ENCODE measurements at regions not wholly inside any gene's neighbourhood (a gene's known extent, or its start where the extent isn't known, plus 50 kb on each side); places are given as distances from the start of the nearest gene placed in this dataset.

DNA sequence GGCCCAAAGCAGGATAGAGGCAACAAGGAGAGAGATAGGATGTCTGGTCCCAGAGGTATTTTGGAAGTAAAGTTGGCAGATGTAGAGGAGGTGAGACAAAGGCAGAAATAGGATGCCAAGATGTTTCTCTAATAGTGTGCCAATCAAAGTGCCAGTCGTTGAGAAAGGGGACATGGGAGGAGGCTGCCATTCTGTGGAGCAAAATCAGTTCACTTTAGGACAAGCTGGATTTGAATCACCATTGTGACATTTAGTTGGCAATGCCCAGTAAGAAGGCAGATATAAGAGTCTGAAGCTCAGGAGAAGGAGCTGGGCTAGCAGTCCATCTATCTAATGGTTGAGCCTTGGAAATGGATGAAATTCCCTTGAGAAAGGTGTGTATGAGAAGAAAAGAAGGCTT is 53.8 kb downstream of the ADRB2 start:
- Histone ChIP-seq H3K9me3 (no peaks in the 10 kb centered on the region), H3K4me2 (no peak overlapping the region), H3K4me1 (no peaks in the 10 kb centered on the region), H3K27ac (no peak overlapping the region), H3K4me3 (no peak overlapping the region)
- ATAC-seq (no peak), DNase-seq (ENCODE audit: low read depth in 1 of 2, low spot score in 1 of 2) (no peak), FAIRE-seq (no peak)
- WGBS (ENCODE audit: missing lambda C conversion rate) = 19% methylated on average over 1 of the region's 1 CpG
- ChIA-PET CTCF (no interaction called here), POLR2A (no interaction called here)
- TF ChIP-seq EHF (CRISPR knock-in tag; IDR thresholded peaks at IDR 0.05) (no peak), POLR2AphosphoS2 (conservative IDR thresholded peaks at IDR 0.05; ENCODE audit: low read length) (no peak), FOXS1 (CRISPR knock-in tag; IDR thresholded peaks at IDR 0.05) (no peak), HDAC2 (IDR thresholded peaks at IDR 0.05) (no peak)
- TF ChIP-seq, protein P1, sequence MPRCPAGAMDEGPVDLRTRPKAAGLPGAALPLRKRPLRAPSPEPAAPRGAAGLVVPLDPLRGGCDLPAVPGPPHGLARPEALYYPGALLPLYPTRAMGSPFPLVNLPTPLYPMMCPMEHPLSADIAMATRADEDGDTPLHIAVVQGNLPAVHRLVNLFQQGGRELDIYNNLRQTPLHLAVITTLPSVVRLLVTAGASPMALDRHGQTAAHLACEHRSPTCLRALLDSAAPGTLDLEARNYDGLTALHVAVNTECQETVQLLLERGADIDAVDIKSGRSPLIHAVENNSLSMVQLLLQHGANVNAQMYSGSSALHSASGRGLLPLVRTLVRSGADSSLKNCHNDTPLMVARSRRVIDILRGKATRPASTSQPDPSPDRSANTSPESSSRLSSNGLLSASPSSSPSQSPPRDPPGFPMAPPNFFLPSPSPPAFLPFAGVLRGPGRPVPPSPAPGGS (IDR thresholded peaks at IDR 0.05) = no peak

DNA sequence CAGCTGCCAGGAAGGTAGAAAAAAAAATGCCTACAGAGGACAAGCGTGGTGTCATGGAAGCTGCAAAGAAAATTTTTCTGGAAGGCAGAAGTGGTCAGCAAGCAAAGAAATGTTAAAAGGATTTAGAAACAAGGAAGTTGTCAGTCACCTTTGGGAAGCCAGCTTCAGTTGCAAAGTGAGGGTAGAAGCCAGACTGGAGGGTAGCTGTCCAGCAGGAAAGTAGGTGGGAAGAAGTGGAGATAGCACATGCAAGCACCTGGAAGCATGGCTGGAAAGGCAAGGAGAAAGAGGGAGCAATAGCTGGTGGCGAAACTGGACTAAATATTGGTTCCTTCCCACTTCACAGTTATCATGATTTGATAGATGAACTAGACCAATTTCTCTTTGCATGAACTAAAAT is 54.3 kb downstream of the ADRB2 start:
- Histone ChIP-seq H3K4me3 (no peak overlapping the region), H3K27ac (no peak overlapping the region), H3K9me3 (no peaks in the 10 kb centered on the region), H3K4me2 (no peak overlapping the region), H3K4me1 (no peaks in the 10 kb centered on the region)
- ChIA-PET CTCF (interaction anchor here (1.1 kb wide), 1 partner anchor 147 kb away, joined by 3 read pairs; no protein-coding TSS in a partner anchor), POLR2A (no interaction called here)
- no peak for TF ChIP-seq HOXA7 (CRISPR knock-in tag; IDR thresholded peaks at IDR 0.05)
- TF ChIP-seq JUN (IDR thresholded peaks at IDR 0.05) = no peak
- TF ChIP-seq POLR2AphosphoS2 (conservative IDR thresholded peaks at IDR 0.05; ENCODE audit: low read length) = no peak
- TF ChIP-seq MYC (IDR thresholded peaks at IDR 0.05; ENCODE audit: borderline replicate concordance, low read length) = no peak
- TF ChIP-seq, protein P2, sequence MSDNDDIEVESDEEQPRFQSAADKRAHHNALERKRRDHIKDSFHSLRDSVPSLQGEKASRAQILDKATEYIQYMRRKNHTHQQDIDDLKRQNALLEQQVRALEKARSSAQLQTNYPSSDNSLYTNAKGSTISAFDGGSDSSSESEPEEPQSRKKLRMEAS (IDR thresholded peaks at IDR 0.05) = no peak
- TF ChIP-seq, protein P3, sequence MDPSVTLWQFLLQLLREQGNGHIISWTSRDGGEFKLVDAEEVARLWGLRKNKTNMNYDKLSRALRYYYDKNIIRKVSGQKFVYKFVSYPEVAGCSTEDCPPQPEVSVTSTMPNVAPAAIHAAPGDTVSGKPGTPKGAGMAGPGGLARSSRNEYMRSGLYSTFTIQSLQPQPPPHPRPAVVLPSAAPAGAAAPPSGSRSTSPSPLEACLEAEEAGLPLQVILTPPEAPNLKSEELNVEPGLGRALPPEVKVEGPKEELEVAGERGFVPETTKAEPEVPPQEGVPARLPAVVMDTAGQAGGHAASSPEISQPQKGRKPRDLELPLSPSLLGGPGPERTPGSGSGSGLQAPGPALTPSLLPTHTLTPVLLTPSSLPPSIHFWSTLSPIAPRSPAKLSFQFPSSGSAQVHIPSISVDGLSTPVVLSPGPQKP (IDR thresholded peaks at IDR 0.05; ENCODE audit: low read depth, low read length) = no peak
- no peak for TF ChIP-seq FOSL2 (IDR thresholded peaks at IDR 0.05)
- no peak for TF ChIP-seq FOSL2 (CRISPR knock-in tag; IDR thresholded peaks at IDR 0.05)
- TF ChIP-seq ZFP36 (IDR thresholded peaks at IDR 0.05; ENCODE audit: borderline replicate concordance, partially characterized antibody) = no peak
- WGBS (ENCODE audit: missing lambda C conversion rate) = 34% methylated on average over 2 of the region's 2 CpGs
- FAIRE-seq = no peak
- no peak for DNase-seq (ENCODE audit: low read depth in 1 of 2, low spot score in 1 of 2)
- ATAC-seq = no peak

DNA sequence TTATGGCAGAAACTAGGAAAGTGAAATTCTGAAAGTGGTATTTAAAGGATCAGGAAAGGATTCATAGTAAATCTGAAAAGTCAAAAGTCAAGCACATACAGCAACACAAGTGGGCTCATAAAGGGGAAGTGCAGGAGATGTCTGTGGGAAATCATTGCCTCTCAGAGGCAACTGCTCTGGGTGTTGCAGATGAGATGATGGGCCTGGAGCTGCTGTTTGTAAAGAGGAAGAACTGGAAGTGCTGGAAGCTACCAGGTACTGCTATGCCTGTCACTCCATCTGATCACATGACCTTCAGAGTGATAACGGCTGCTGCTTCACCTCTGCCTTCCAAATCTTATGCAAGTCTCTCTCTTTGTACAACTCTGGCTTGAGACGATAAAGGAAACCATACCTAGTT is 55.9 kb downstream of the ADRB2 start:
- CTCF ChIA-PET = no interaction called here
- 57% methylated on average over 2 of the region's 2 CpGs for WGBS (ENCODE audit: missing lambda C conversion rate)
- no peak overlapping the region for H3K4me3 ChIP-seq
- DNase-seq (ENCODE audit: low read depth in 1 of 2, low spot score in 1 of 2) (no peak), FAIRE-seq (no peak), ATAC-seq (no peak)
- H3K4me1 ChIP-seq = no peaks in the 10 kb centered on the region
- no peak overlapping the region for H3K27ac ChIP-seq
- no peak overlapping the region for H3K4me2 ChIP-seq
- TF ChIP-seq KDM5A (IDR thresholded peaks at IDR 0.05) (no peak), FOSL2 (IDR thresholded peaks at IDR 0.05) (no peak), FOSL2 (CRISPR knock-in tag; IDR thresholded peaks at IDR 0.05) (no peak), CEBPB (IDR thresholded peaks at IDR 0.05) (no peak), HOXB5 (CRISPR knock-in tag; IDR thresholded peaks at IDR 0.05) (no peak), HDAC2 (IDR thresholded peaks at IDR 0.05) (no peak), CBX2 (IDR thresholded peaks at IDR 0.05; ENCODE audit: borderline replicate concordance, low read depth) (no peak), RFX5 (IDR thresholded peaks at IDR 0.05) (no peak), NFE2L2 (conservative IDR thresholded peaks at IDR 0.05; ENCODE audit: low read length) (no peak), TP53 (CRISPR knock-in tag; IDR thresholded peaks at IDR 0.05) (no peak), FOXS1 (CRISPR knock-in tag; IDR thresholded peaks at IDR 0.05) (no peak), EHMT2 (IDR thresholded peaks at IDR 0.05; ENCODE audit: low read depth) (no peak), CBX8 (IDR thresholded peaks at IDR 0.05) (no peak)
- TF ChIP-seq, protein P4, sequence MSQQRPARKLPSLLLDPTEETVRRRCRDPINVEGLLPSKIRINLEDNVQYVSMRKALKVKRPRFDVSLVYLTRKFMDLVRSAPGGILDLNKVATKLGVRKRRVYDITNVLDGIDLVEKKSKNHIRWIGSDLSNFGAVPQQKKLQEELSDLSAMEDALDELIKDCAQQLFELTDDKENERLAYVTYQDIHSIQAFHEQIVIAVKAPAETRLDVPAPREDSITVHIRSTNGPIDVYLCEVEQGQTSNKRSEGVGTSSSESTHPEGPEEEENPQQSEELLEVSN (IDR thresholded peaks at IDR 0.05; ENCODE audit: borderline replicate concordance, low read depth) = no peak
- POLR2A ChIA-PET = no interaction called here
- no peaks in the 10 kb centered on the region for H3K9me3 ChIP-seq

All from A549 (cell line).